ENCODE measurements at regions not wholly inside any gene's neighbourhood (a gene's known extent, or its start where the extent isn't known, plus 50 kb on each side); places are given as distances from the start of the nearest gene placed in this dataset.
"Not testable (repeated sequence)": the region's sequence is repeated elsewhere in the genome, so short reads cannot be mapped to it uniquely, and the experiment has no call there.

DNA sequence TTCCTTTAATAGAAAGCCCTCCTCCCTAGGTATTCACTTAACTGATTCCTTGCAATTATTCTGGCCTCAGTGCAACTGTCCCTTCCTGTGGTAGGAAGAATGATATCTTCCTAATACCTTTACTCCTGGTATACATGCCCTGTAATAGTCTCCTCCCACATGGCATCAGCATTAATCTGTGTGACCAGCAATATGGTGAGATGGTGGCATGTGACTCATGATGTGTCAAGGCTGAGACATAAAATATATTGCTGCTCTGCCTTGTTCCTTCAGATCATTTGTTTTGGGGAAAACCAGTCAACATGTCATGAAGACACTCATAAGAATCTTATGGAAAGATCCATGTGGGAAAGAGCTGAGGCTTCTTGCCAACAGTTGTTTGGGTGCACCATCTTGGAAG, 149.1 kb upstream of the TRPM3 start:
- no peaks in the 10 kb centered on the region for H3K79me2 ChIP-seq (ENCODE audit: insufficient read depth, low read depth)
- H3K36me3 ChIP-seq (ENCODE audit: insufficient read depth), result no peaks in the 10 kb centered on the region
- TF ChIP-seq, protein P1, sequence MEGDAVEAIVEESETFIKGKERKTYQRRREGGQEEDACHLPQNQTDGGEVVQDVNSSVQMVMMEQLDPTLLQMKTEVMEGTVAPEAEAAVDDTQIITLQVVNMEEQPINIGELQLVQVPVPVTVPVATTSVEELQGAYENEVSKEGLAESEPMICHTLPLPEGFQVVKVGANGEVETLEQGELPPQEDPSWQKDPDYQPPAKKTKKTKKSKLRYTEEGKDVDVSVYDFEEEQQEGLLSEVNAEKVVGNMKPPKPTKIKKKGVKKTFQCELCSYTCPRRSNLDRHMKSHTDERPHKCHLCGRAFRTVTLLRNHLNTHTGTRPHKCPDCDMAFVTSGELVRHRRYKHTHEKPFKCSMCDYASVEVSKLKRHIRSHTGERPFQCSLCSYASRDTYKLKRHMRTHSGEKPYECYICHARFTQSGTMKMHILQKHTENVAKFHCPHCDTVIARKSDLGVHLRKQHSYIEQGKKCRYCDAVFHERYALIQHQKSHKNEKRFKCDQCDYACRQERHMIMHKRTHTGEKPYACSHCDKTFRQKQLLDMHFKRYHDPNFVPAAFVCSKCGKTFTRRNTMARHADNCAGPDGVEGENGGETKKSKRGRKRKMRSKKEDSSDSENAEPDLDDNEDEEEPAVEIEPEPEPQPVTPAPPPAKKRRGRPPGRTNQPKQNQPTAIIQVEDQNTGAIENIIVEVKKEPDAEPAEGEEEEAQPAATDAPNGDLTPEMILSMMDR (conservative IDR thresholded peaks at IDR 0.05; ENCODE audit: low read depth, low read length), result no peak
- H3K27ac ChIP-seq, result no peak overlapping the region
- no peak overlapping the region for H3K4me3 ChIP-seq (IDR thresholded peaks at IDR 0.05; ENCODE audit: insufficient read depth, low read depth, low read length)
- no peak overlapping the region for H3K9ac ChIP-seq
- H3K27me3 ChIP-seq (ENCODE audit: insufficient read depth, low read depth), result no peaks in the 10 kb centered on the region
- H2AFZ ChIP-seq (ENCODE audit: low read depth), result no peak overlapping the region
- no peak overlapping the region for H3K4me2 ChIP-seq
- H4K20me1 ChIP-seq (ENCODE audit: insufficient read depth), result no peaks in the 10 kb centered on the region
- H3K4me1 ChIP-seq (ENCODE audit: low read depth, poor library complexity, severe bottlenecking), result no peaks in the 10 kb centered on the region

DNA sequence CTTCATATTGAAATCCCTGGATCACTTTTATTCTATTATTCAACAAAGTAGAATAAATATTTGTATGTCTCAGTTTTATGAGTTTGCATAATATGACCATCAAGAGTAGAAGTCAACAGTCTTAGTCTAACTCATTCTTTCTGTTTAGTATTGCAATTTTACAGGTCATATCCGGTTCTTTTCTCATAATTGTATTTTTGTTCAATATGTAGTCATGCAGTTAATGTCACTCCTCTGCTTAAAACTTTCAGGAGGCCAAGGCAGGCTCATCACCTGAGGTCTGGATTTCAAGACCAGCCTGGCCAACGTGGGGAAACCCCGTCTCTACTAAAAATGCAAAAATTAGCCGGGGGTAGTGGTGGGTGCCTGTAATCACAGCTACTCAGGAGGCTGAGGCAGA, 148.4 kb upstream of the TRPM3 start:
- Histone ChIP-seq H3K79me2 (ENCODE audit: insufficient read depth, low read depth) (no peaks in the 10 kb centered on the region), H3K4me3 (IDR thresholded peaks at IDR 0.05; ENCODE audit: insufficient read depth, low read depth, low read length) (no peak overlapping the region), H3K9ac (no peak overlapping the region), H2AFZ (ENCODE audit: low read depth) (no peak overlapping the region), H3K27me3 (ENCODE audit: insufficient read depth, low read depth) (no peaks in the 10 kb centered on the region), H3K27ac (no peak overlapping the region), H3K36me3 (ENCODE audit: insufficient read depth) (no peaks in the 10 kb centered on the region), H3K4me1 (ENCODE audit: low read depth, poor library complexity, severe bottlenecking) (no peaks in the 10 kb centered on the region), H4K20me1 (ENCODE audit: insufficient read depth) (no peaks in the 10 kb centered on the region), H3K4me2 (no peak overlapping the region)
- TF ChIP-seq, protein P1 (conservative IDR thresholded peaks at IDR 0.05; ENCODE audit: low read depth, low read length), result no peak

DNA sequence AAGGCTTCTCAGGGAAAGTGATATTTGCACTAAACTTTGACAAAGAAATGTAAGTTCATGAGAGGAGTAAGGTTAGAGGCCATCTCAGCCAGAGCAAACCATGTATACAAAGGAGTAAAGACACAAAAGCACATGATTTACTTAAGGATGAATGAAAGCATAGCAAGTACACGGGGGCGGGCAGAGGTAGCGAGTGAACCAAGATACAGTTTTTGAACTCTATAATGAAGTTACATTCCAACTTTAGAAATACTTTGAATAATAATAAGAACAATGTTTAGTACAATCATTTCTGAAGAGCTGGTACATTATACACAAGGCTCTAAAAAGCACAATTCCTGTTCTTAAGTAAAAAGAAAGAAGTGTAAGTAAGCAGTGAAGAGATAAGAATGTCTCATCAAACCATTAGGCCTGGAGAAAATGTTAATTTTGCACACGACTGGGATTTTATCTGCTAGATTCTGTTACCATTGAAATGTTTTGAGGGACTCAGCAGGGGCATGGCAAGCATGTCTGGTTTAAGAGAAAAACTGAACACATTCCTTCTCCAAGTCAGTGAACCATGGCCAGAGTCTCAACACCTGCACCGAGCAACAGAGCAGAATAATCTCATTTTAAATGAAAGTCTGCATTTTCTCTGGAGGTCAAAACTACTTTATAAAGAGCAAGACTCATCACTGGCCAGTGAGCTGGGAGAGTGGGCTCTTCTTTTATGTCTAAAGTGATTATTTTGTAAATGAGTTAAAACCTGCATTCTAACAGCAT, 147.6 kb upstream of the TRPM3 start:
- Histone ChIP-seq H3K27ac (no peak overlapping the region), H3K4me2 (no peak overlapping the region), H4K20me1 (ENCODE audit: insufficient read depth) (no peaks in the 10 kb centered on the region), H3K9ac (no peak overlapping the region), H3K27me3 (ENCODE audit: insufficient read depth, low read depth) (no peaks in the 10 kb centered on the region), H3K36me3 (ENCODE audit: insufficient read depth) (no peaks in the 10 kb centered on the region), H3K4me3 (IDR thresholded peaks at IDR 0.05; ENCODE audit: insufficient read depth, low read depth, low read length) (no peak overlapping the region), H2AFZ (ENCODE audit: low read depth) (no peak overlapping the region), H3K79me2 (ENCODE audit: insufficient read depth, low read depth) (no peaks in the 10 kb centered on the region), H3K4me1 (ENCODE audit: low read depth, poor library complexity, severe bottlenecking) (no peaks in the 10 kb centered on the region)
- TF ChIP-seq, protein P1 (conservative IDR thresholded peaks at IDR 0.05; ENCODE audit: low read depth, low read length), result no peak

DNA sequence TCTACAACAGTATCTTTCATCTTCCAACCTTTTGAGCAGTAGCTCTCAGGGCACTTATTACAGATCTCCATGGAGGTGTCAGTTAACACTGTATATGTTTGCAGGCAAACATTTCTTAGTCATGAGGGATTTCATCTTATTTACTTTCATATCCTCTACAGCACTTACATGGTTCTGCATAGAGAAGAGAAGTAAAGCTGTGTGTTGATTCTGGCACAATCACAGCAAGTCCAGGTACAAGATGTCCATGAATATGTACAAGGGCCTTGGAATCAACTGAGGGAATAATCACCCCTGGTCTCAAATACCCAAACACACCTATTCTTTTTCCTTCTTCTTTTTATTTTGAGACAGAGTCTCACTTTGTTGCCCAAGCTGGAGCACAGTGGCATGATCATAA, 142.0 kb upstream of the TRPM3 start:
- Histone ChIP-seq H3K4me2 (no peak overlapping the region), H3K4me1 (ENCODE audit: low read depth, poor library complexity, severe bottlenecking) (no peaks in the 10 kb centered on the region), H3K4me3 (IDR thresholded peaks at IDR 0.05; ENCODE audit: insufficient read depth, low read depth, low read length) (no peak overlapping the region), H3K27ac (no peak overlapping the region), H2AFZ (ENCODE audit: low read depth) (no peak overlapping the region), H3K79me2 (ENCODE audit: insufficient read depth, low read depth) (no peaks in the 10 kb centered on the region), H3K36me3 (ENCODE audit: insufficient read depth) (no peaks in the 10 kb centered on the region), H3K9ac (no peak overlapping the region), H4K20me1 (ENCODE audit: insufficient read depth) (no peaks in the 10 kb centered on the region), H3K27me3 (ENCODE audit: insufficient read depth, low read depth) (no peaks in the 10 kb centered on the region)
- TF ChIP-seq, protein P1 (conservative IDR thresholded peaks at IDR 0.05; ENCODE audit: low read depth, low read length), result no peak

DNA sequence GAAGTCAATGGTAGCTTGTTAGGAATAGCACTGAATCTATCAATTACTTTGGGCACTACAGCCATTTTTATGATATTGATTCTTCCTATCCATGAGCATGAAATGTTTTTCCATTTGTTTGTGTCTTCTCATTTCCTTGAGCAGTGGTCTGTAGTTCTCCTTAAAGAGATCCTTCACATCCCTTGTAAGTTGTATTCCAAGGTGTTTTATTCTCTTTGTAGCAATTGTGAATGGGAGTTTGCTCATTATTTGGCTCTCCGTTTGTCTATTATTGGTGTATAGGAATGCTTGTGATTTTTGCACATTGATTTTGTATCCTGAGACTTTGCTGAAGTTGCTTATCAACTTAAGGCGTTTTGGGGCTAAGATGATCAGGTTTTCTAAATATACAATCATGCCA, 139.0 kb upstream of the TRPM3 start:
- not testable (repeated sequence) for H3K4me2 ChIP-seq; H3K27ac ChIP-seq; H3K4me3 ChIP-seq (IDR thresholded peaks at IDR 0.05; ENCODE audit: insufficient read depth, low read depth, low read length); H3K36me3 ChIP-seq (ENCODE audit: insufficient read depth); H3K27me3 ChIP-seq (ENCODE audit: insufficient read depth, low read depth); H2AFZ ChIP-seq (ENCODE audit: low read depth); H3K79me2 ChIP-seq (ENCODE audit: insufficient read depth, low read depth); H3K4me1 ChIP-seq (ENCODE audit: low read depth, poor library complexity, severe bottlenecking); H3K9ac ChIP-seq; H4K20me1 ChIP-seq (ENCODE audit: insufficient read depth)
